Nephron progenitor cell (in vitro differentiated cells): ENCODE measurements at regions not wholly inside any gene's neighbourhood (a gene's known extent, or its start where the extent isn't known, plus 50 kb on each side); places are given as distances from the start of the nearest gene placed in this dataset.

Source experiments
- DNase-seq: peaks from one replicate; pipeline ENCODE4 v3.0.0; 2021
- H3K27ac Mint-ChIP-seq: 2 replicates; pipeline ENCODE4 v1.8.0; 2021; ENCODE audit warnings: mild to moderate bottlenecking, moderate library complexity, mixed read lengths
- H3K27me3 Mint-ChIP-seq: 2 replicates; pipeline ENCODE4 v1.8.0; 2021; ENCODE audit warnings: mild to moderate bottlenecking, low read depth, mixed read lengths; ENCODE audit not compliant: poor library complexity
- H3K36me3 Mint-ChIP-seq: 2 replicates; pipeline ENCODE4 v1.8.0; 2021; ENCODE audit warnings: low read depth, mixed read lengths
- H3K4me1 Mint-ChIP-seq: 2 replicates; pipeline ENCODE4 v1.8.0; 2021; ENCODE audit warnings: mixed read lengths
- H3K4me3 Mint-ChIP-seq: 2 replicates; pipeline ENCODE4 v1.8.0; 2021; ENCODE audit warnings: mild to moderate bottlenecking, moderate library complexity, mixed read lengths
- H3K9me3 Mint-ChIP-seq: 2 replicates; pipeline ENCODE4 v1.8.0; 2021; ENCODE audit warnings: mild to moderate bottlenecking, moderate library complexity, mixed read lengths
- CTCF ChIP-seq: fragments of 200-600 bp; sonication (generic); IDR thresholded peaks from 2 replicates; pipeline ENCODE4 v1.5.0; 2021; ENCODE audit warnings: antibody characterized with exemption

- DNase-seq = no peak
- no peaks in the 10 kb centered on the region for H3K36me3 Mint-ChIP-seq
- H3K27me3 Mint-ChIP-seq = peaks cover 9% of the 10 kb centered on the region
- peaks cover 38% of the 10 kb centered on the region for H3K4me1 Mint-ChIP-seq
- no peak for TF ChIP-seq CTCF
- H3K9me3 Mint-ChIP-seq = no peaks in the 10 kb centered on the region
- no peak overlapping the region for H3K4me3 Mint-ChIP-seq
- H3K27ac Mint-ChIP-seq = no peak overlapping the region
Measured at GRCh38 chr22:17318817-17319216, 50.4 kb upstream of the CECR2 start.

- no peak for DNase-seq
- Mint-ChIP-seq H3K9me3 (no peaks in the 10 kb centered on the region), H3K27me3 (peaks cover 12% of the 10 kb centered on the region), H3K27ac (no peak overlapping the region), H3K36me3 (no peaks in the 10 kb centered on the region), H3K4me1 (peaks cover 46% of the 10 kb centered on the region), H3K4me3 (no peak overlapping the region)
- no peak for TF ChIP-seq CTCF
Measured at GRCh38 chr22:17315310-17315709, 54.0 kb upstream of the CECR2 start.

- peaks cover 43% of the 10 kb centered on the region for H3K4me1 Mint-ChIP-seq
- H3K9me3 Mint-ChIP-seq = no peaks in the 10 kb centered on the region
- no peaks in the 10 kb centered on the region for H3K36me3 Mint-ChIP-seq
- TF ChIP-seq CTCF = no peak
- DNase-seq = no peak
- peaks cover 12% of the 10 kb centered on the region for H3K27me3 Mint-ChIP-seq
- no peak overlapping the region for H3K4me3 Mint-ChIP-seq
- peak overlapping the region; percentile 77 for H3K27ac Mint-ChIP-seq
Measured at GRCh38 chr22:17314487-17314886, 54.8 kb upstream of the CECR2 start.

- H3K36me3 Mint-ChIP-seq = no peaks in the 10 kb centered on the region
- H3K4me3 Mint-ChIP-seq = no peak overlapping the region
- H3K27ac Mint-ChIP-seq = no peak overlapping the region
- no peak for TF ChIP-seq CTCF
- no peak for DNase-seq
- H3K4me1 Mint-ChIP-seq = peaks cover 41% of the 10 kb centered on the region
- H3K9me3 Mint-ChIP-seq = no peaks in the 10 kb centered on the region
- peaks cover 17% of the 10 kb centered on the region for H3K27me3 Mint-ChIP-seq
Measured at GRCh38 chr22:17313626-17314025, 55.6 kb upstream of the CECR2 start.

GRCh38 chr22:17307566-17307965 lies 61.7 kb upstream of the CECR2 start:
- Mint-ChIP-seq H3K4me1 (peaks cover 46% of the 10 kb centered on the region), H3K36me3 (no peaks in the 10 kb centered on the region), H3K4me3 (no peak overlapping the region), H3K27ac (peak overlapping the region; percentile 96), H3K9me3 (no peaks in the 10 kb centered on the region), H3K27me3 (peaks cover 10% of the 10 kb centered on the region)
- no peak for DNase-seq
- TF ChIP-seq CTCF = no peak

GRCh38 chr22:17305076-17305475 lies 64.2 kb upstream of the CECR2 start:
- DNase-seq = no peak
- no peaks in the 10 kb centered on the region for H3K36me3 Mint-ChIP-seq
- no peaks in the 10 kb centered on the region for H3K9me3 Mint-ChIP-seq
- no peak for TF ChIP-seq CTCF
- peaks cover 59% of the 10 kb centered on the region for H3K4me1 Mint-ChIP-seq
- peaks cover 4% of the 10 kb centered on the region for H3K27me3 Mint-ChIP-seq
- no peak overlapping the region for H3K4me3 Mint-ChIP-seq
- H3K27ac Mint-ChIP-seq = peak overlapping the region; percentile 86
